Right lobe of liver (tissue), 6 donors: ENCODE measurements at regions not wholly inside any gene's neighbourhood (a gene's known extent, or its start where the extent isn't known, plus 50 kb on each side); places are given as distances from the start of the nearest gene placed in this dataset.
"Not testable (repeated sequence)": the region's sequence is repeated elsewhere in the genome, so short reads cannot be mapped to it uniquely, and the experiment has no call there.

Experiments
- ATAC-seq, 4 donors: fragments of 200-7000 bp; cut with Tn5 transposase; one replicate each; pipeline ENCODE4 v1.9.1; 2020; ENCODE audit warnings: mild to moderate bottlenecking in 4 of 4, moderate library complexity in 4 of 4
- DNase-seq, 3 donors: peaks; one replicate each; pipeline ENCODE4 v3.0.0-alpha.2; 2020
- H3K27ac ChIP-seq, 3 donors: fragments of 200-600 bp; one replicate each; pipeline ENCODE4 v1.8.0; 2022
- H3K27me3 ChIP-seq, 2 donors: fragments of 200-600 bp; one replicate each; pipeline ENCODE4 v1.8.0; 2022
- H3K36me3 ChIP-seq, 4 donors: fragments of 200-600 bp; sonication (generic) in 1 of 4; one replicate each; pipeline versions ENCODE4 v1.5.1 to v1.8.0; 2017 to 2022; ENCODE audit warnings: control low read depth in 1 of 4
- H3K4me1 ChIP-seq, 4 donors: fragments of 200-600 bp; sonication (generic) in 1 of 4; one replicate each; pipeline versions ENCODE4 v1.5.1 to v1.8.0; 2017 to 2022; ENCODE audit warnings: control low read depth in 1 of 4
- H3K4me3 ChIP-seq, 3 donors: fragments of 200-600 bp; one replicate each; pipeline ENCODE4 v1.8.0; 2022
- H3K9me3 ChIP-seq, 4 donors: fragments of 200-600 bp; sonication (generic) in 1 of 4; one replicate each; pipeline versions ENCODE4 v1.5.1 to v1.8.0; 2017 to 2022; ENCODE audit warnings: control low read depth in 1 of 4
- WGBS: methylation state at CpG from one replicate; pipeline ENCODE4 v1.1.6; 2018; ENCODE audit warnings: low coverage, low lambda C conversion rate; ENCODE audit not compliant: insufficient coverage; ENCODE audit errors: missing lambda C conversion rate; 5-methylcytosine and 5-hydroxymethylcytosine counted together
- intact Hi-C, 2 donors: fragments of 100-400 bp; cut with DNase I; formaldehyde crosslinking; loops; one replicate each; pipeline versions ENCODE4 v1.11.2 to v1.14.1; 2022
- donor health status: DM: no; HTN: yes; CAD: no.
- donor health status: DM: no; HTN: no; CAD: no.
- donor health status: DM: no; HTN: no; CAD: no.
- donor health status: DM: no; HTN: yes; CAD: no.
- donor health status: DM: no; HTN: yes; CAD: no.

DNA sequence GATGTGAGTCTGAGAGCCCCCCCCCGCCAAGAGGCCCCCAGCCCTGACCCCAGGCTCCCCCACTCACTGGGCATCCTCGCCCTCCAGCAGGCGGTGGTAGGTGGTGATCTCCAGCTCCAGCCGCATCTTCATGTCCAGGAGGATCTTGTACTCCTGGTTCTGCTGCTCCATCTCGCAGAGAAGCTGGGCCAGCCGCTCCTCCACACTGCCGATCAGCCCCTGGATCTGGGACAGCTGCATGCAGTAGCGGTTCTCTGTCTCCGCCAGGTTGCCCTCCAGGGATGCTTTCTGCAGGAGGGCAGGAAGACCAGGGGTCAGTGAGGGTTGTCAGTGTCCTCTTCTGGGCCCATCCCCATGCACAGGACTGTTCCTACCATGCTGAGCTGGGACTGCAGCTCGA is 130.0 kb downstream of the TNFRSF13B start:
- WGBS: no CpG with 5 or more reads among the region's 10 CpGs
- peak in 1 of 3 donors; percentile 27 for DNase-seq
- H3K9me3 ChIP-seq: not testable (repeated sequence)

GRCh38 chr17:16840219-16840618 is 131.7 kb downstream of the TNFRSF13B start:
- H3K4me1 ChIP-seq, H3K4me3 ChIP-seq, H3K27me3 ChIP-seq, H3K36me3 ChIP-seq, H3K9me3 ChIP-seq, H3K27ac ChIP-seq, intact Hi-C loops: not testable (repeated sequence)
- peak in 1 of 4 donors; percentile 28 for ATAC-seq
- no CpG with 5 or more reads among the region's 9 CpGs for WGBS
- DNase-seq: peak in 1 of 3 donors; percentile 22

More for the DNA sequence above, 130.0 kb downstream of the TNFRSF13B start:
- H3K4me1 ChIP-seq, intact Hi-C loops, H3K27ac ChIP-seq, H3K27me3 ChIP-seq, ATAC-seq, H3K36me3 ChIP-seq, H3K4me3 ChIP-seq: not testable (repeated sequence)

GRCh38 chr17:16839242-16840175 is 132.4 kb downstream of the TNFRSF13B start:
- H3K4me3 ChIP-seq, H3K27me3 ChIP-seq, H3K4me1 ChIP-seq, H3K27ac ChIP-seq, intact Hi-C loops, H3K9me3 ChIP-seq, H3K36me3 ChIP-seq: not testable (repeated sequence)
- DNase-seq (peak in 1 of 3 donors; percentile 12), ATAC-seq (peak in 1 of 4 donors; percentile 7)
- 17% methylated on average over 1 of the region's 16 CpGs for WGBS

GRCh38 chr17:16838795-16839194 is 133.1 kb downstream of the TNFRSF13B start:
- H3K27ac ChIP-seq, H3K36me3 ChIP-seq, H3K9me3 ChIP-seq, H3K27me3 ChIP-seq, H3K4me3 ChIP-seq, H3K4me1 ChIP-seq, intact Hi-C loops: not testable (repeated sequence)
- peak in 1 of 3 donors; percentile 30 for DNase-seq
- WGBS: no CpG with 5 or more reads among the region's 6 CpGs
- peak in 1 of 4 donors; percentile 43 for ATAC-seq

- no CpG with 5 or more reads among the region's 9 CpGs for WGBS
- H3K9me3 ChIP-seq, H3K27me3 ChIP-seq, H3K4me3 ChIP-seq, H3K4me1 ChIP-seq, H3K36me3 ChIP-seq, H3K27ac ChIP-seq, intact Hi-C loops: not testable (repeated sequence)
- peak in 2 of 4 donors; percentile 13 to 28 for ATAC-seq
- DNase-seq: peak in 1 of 3 donors; percentile 32
Observed at GRCh38 chr17:16838287-16838686, 133.6 kb downstream of the TNFRSF13B start.

DNA sequence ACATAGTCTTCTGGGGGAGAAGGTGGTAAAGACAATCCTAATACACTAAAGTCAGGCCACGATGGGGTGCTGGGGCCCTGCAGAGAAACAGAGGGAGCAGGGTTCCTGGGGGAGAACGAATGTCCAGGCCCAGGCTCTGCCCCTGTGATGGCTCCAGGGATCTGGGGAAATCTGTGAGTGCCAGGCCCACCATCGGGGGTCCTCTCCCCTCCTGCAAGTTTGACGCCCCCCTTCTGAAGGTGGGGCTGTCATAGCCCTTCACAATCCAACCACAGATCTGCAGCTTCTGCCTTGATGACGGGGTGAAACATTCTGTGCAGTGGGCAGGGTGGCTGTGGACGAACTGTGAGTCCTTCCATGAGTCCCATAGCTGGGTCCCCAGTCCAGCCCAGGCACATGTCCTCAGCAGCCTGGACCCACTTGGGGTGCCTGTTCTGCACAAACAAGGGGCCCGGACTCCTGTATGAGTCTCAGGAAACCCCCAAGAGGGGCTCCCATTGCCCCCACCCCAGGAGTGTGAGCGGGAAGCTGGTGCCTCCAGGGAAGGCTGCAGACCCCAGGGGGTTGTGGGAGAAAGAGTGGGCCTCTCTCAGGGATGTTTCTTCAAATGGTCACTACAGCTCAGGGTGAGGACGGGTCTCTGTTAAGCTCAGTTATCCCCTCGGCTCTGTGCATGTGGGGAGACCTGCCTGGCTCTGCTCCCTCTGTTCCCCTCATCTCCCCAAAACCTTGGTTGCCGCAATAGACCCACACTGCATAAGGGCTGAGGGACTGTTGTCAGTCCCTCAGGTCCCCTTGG is 134.3 kb downstream of the TNFRSF13B start:
- H3K27ac ChIP-seq, DNase-seq, H3K9me3 ChIP-seq, H3K4me3 ChIP-seq, H3K4me1 ChIP-seq, H3K27me3 ChIP-seq, H3K36me3 ChIP-seq, intact Hi-C loops, ATAC-seq: not testable (repeated sequence)
- WGBS: 40% methylated on average over 1 of the region's 11 CpGs

- 20% methylated on average over 1 of the region's 12 CpGs for WGBS
- H3K27ac ChIP-seq, H3K4me1 ChIP-seq, DNase-seq, H3K27me3 ChIP-seq, H3K9me3 ChIP-seq, H3K4me3 ChIP-seq, intact Hi-C loops, ATAC-seq, H3K36me3 ChIP-seq: not testable (repeated sequence)
Observed at GRCh38 chr17:16836315-16836915, 135.5 kb downstream of the TNFRSF13B start.

DNA sequence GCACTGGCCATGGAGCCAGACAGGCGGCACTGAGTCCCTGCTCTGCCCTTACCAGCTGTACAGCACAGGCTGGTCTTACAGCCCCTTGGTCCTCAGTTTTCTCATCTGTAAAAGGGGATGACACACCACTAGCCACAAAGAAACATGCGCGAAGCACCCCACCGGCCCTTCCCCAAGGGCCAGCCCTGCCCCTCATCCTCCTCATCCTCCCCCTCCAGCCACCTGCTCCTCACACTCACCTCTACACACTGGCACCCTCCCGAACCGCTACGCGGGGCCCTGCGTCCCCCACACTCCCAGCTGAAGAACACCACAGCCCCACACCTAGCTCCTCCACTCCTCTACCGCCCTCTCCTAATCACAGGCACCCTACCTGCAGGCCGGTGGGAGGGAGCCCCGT is 138.4 kb downstream of the TNFRSF13B start:
- H3K4me3 ChIP-seq, intact Hi-C loops, H3K27me3 ChIP-seq, H3K4me1 ChIP-seq, H3K27ac ChIP-seq, H3K9me3 ChIP-seq, DNase-seq, H3K36me3 ChIP-seq: not testable (repeated sequence)
- 80% methylated on average over 1 of the region's 12 CpGs for WGBS
- peak in 1 of 4 donors; percentile 4 for ATAC-seq

DNA sequence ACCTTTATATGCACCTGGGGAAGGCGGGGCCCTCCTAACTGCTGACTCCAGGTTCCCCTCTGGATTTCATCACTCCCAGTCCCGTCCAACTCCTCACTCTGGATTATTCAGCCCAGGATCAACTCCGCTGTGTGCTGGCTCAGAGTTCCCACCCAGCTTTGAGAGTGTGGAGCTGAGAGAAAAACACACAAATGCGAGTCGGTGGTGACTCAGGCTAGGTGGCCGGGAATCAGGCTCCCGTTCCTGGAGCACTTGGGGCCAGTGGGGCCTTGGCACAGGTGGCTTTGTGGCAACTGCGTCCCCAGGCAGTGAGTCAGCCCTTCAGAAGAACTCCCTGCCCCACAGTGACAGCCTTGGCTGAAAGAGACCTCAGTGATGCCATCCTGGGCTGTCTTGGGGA is 139.1 kb downstream of the TNFRSF13B start:
- ATAC-seq: peak in 3 of 4 donors; percentile 22 to 80 (median 49)

GRCh38 chr17:16832206-16832605 is 139.7 kb downstream of the TNFRSF13B start:
- H3K36me3 ChIP-seq, H3K4me1 ChIP-seq, H3K4me3 ChIP-seq, ATAC-seq, intact Hi-C loops, H3K9me3 ChIP-seq, H3K27me3 ChIP-seq, H3K27ac ChIP-seq, DNase-seq: not testable (repeated sequence)
- WGBS: 92% methylated on average over 2 of the region's 14 CpGs

More for the DNA sequence above, 139.1 kb downstream of the TNFRSF13B start:
- intact Hi-C loops, H3K4me1 ChIP-seq, H3K27me3 ChIP-seq, H3K27ac ChIP-seq, H3K9me3 ChIP-seq, H3K36me3 ChIP-seq, H3K4me3 ChIP-seq: not testable (repeated sequence)
- 17% methylated on average over 1 of the region's 8 CpGs for WGBS
- peak in 1 of 3 donors; percentile 21 for DNase-seq

DNA sequence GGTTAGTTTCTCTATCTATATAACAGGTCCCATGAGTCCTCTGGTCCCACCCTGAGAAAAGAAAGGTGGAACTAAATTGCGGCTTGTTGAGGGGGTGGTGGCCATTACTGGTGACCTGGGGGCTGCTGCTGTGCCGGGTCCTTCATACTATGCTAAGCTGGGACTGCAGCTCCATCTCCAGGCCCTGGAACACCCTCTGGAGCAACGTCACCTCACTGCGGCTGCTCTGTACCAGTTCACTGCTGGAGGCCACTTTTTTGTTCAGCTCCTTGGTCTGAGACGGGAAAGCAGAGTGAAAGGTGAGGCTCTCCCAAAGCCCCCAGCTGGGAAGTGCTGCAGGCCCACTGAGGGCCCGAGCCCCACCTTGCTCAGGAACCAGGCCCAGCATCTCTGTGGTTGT is 140.7 kb downstream of the CCDC144A start:
- peak in 1 of 4 donors; percentile 4 for ATAC-seq
- H3K27ac ChIP-seq, H3K36me3 ChIP-seq, H3K9me3 ChIP-seq, H3K27me3 ChIP-seq, H3K4me1 ChIP-seq, DNase-seq, intact Hi-C loops, H3K4me3 ChIP-seq: not testable (repeated sequence)
- WGBS: 70% methylated on average over 2 of the region's 6 CpGs
